ENCODE measurements at regions not wholly inside any gene's neighbourhood (a gene's known extent, or its start where the extent isn't known, plus 50 kb on each side); places are given as distances from the start of the nearest gene placed in this dataset.
A peak's percentile ranks its signal among the peaks of the same experiment; 100 is the strongest.

DNA sequence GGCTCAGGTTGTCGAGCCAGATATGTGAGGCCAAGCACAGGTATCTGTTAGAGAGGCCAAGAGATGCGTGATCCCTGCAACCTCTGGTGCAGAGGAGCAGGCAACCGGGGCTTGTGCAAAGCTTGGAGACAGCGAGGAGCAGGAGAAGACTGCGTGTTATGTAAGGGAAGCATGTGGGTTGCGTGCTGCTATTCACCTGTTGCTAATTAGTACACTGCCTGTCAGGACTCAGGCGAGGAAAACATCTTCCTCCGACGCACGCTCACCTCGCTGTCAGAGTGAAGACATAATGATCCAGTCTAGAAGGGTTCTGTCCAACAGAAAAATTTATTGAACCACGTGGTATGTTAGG, 102.5 kb downstream of the HNRNPLL start:
- intact Hi-C loops (cut with micrococcal nuclease; ENCODE audit: unreplicated experiment), result loop anchor here (10.0 kb wide), 1 partner anchor 515 kb away; no protein-coding TSS in a partner anchor
- no peak overlapping the region for H3K4me3 ChIP-seq (ENCODE audit: low read depth, low read length, poor library complexity, severe bottlenecking)
- DNase-seq (ENCODE audit: low spot score), result no peak
- H3K9me2 ChIP-seq (ENCODE audit: insufficient read depth, low read length), result no peaks in the 10 kb centered on the region
- no peak overlapping the region for H2AFZ ChIP-seq (ENCODE audit: low read length)
- no peak for TF ChIP-seq EZH2phosphoT487 (IDR thresholded peaks at IDR 0.05; ENCODE audit: borderline replicate concordance, low read depth, low read length)
- TF ChIP-seq, protein P1, sequence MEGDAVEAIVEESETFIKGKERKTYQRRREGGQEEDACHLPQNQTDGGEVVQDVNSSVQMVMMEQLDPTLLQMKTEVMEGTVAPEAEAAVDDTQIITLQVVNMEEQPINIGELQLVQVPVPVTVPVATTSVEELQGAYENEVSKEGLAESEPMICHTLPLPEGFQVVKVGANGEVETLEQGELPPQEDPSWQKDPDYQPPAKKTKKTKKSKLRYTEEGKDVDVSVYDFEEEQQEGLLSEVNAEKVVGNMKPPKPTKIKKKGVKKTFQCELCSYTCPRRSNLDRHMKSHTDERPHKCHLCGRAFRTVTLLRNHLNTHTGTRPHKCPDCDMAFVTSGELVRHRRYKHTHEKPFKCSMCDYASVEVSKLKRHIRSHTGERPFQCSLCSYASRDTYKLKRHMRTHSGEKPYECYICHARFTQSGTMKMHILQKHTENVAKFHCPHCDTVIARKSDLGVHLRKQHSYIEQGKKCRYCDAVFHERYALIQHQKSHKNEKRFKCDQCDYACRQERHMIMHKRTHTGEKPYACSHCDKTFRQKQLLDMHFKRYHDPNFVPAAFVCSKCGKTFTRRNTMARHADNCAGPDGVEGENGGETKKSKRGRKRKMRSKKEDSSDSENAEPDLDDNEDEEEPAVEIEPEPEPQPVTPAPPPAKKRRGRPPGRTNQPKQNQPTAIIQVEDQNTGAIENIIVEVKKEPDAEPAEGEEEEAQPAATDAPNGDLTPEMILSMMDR (conservative IDR thresholded peaks at IDR 0.05; ENCODE audit: low read length), result no peak
- no peak overlapping the region for H3K4me2 ChIP-seq (ENCODE audit: low read length)
- POLR2A ChIA-PET, result interaction anchor here (1.4 kb wide), 1 partner anchor 159 kb away, joined by 5 read pairs; no protein-coding TSS in a partner anchor
- no peaks in the 10 kb centered on the region for H3K9me3 ChIP-seq (ENCODE audit: low read length)
- no TSS peak for BruUV-seq (replicated peaks)
- H3K4me1 ChIP-seq (ENCODE audit: insufficient read depth, low read length, poor library complexity, severe bottlenecking), result peaks cover 16% of the 10 kb centered on the region
- no peaks in the 10 kb centered on the region for H4K20me1 ChIP-seq (ENCODE audit: insufficient read depth, low read length)
- H3K79me2 ChIP-seq (ENCODE audit: insufficient read depth, low read depth, low read length), result no peaks in the 10 kb centered on the region
- no peaks in the 10 kb centered on the region for H3K36me3 ChIP-seq (ENCODE audit: insufficient read depth, low read length)
- CTCF ChIA-PET (ENCODE audit: unreplicated experiment), result interaction anchor here (0.6 kb wide), 1 partner anchor 37 kb away, joined by 3 read pairs; no protein-coding TSS in a partner anchor
- H3K27ac ChIP-seq (ENCODE audit: low read depth, low read length, poor library complexity, severe bottlenecking), result no peak overlapping the region

GRCh38 chr2:38499548-38500282, 103.0 kb downstream of the HNRNPLL start:
- H3K27ac ChIP-seq (ENCODE audit: low read depth, low read length, poor library complexity, severe bottlenecking), result no peak overlapping the region
- no peaks in the 10 kb centered on the region for H3K36me3 ChIP-seq (ENCODE audit: insufficient read depth, low read length)
- H3K4me2 ChIP-seq (ENCODE audit: low read length), result no peak overlapping the region
- intact Hi-C loops (cut with micrococcal nuclease; ENCODE audit: unreplicated experiment), result loop anchor here (10.0 kb wide), 1 partner anchor 515 kb away; no protein-coding TSS in a partner anchor
- ChIA-PET POLR2A (interaction anchor here (0.7 to 1.9 kb wide), 4 partner anchors 10 to 159 kb away, joined by 3 to 8 read pairs (median 4); no protein-coding TSS in a partner anchor), CTCF (ENCODE audit: unreplicated experiment) (no interaction called here)
- peaks cover 16% of the 10 kb centered on the region for H3K4me1 ChIP-seq (ENCODE audit: insufficient read depth, low read length, poor library complexity, severe bottlenecking)
- H3K4me3 ChIP-seq (ENCODE audit: low read depth, low read length, poor library complexity, severe bottlenecking), result no peak overlapping the region
- TF ChIP-seq EZH2phosphoT487 (IDR thresholded peaks at IDR 0.05; ENCODE audit: borderline replicate concordance, low read depth, low read length), result no peak
- TF ChIP-seq, protein P1 (conservative IDR thresholded peaks at IDR 0.05; ENCODE audit: low read length), result no peak
- H3K9me3 ChIP-seq (ENCODE audit: low read length), result no peaks in the 10 kb centered on the region
- DNase-seq (ENCODE audit: low spot score), result no peak
- no peaks in the 10 kb centered on the region for H3K9me2 ChIP-seq (ENCODE audit: insufficient read depth, low read length)
- H2AFZ ChIP-seq (ENCODE audit: low read length), result no peak overlapping the region
- H3K79me2 ChIP-seq (ENCODE audit: insufficient read depth, low read depth, low read length), result no peaks in the 10 kb centered on the region
- BruUV-seq (replicated peaks), result no TSS peak
- no peaks in the 10 kb centered on the region for H4K20me1 ChIP-seq (ENCODE audit: insufficient read depth, low read length)

GRCh38 chr2:38498045-38498481, 104.7 kb downstream of the HNRNPLL start:
- Histone ChIP-seq H3K27ac (ENCODE audit: low read depth, low read length, poor library complexity, severe bottlenecking) (no peak overlapping the region), H3K4me1 (ENCODE audit: insufficient read depth, low read length, poor library complexity, severe bottlenecking) (peaks cover 16% of the 10 kb centered on the region), H4K20me1 (ENCODE audit: insufficient read depth, low read length) (no peaks in the 10 kb centered on the region), H3K9me3 (ENCODE audit: low read length) (no peaks in the 10 kb centered on the region), H3K4me3 (ENCODE audit: low read depth, low read length, poor library complexity, severe bottlenecking) (no peak overlapping the region), H3K79me2 (ENCODE audit: insufficient read depth, low read depth, low read length) (no peaks in the 10 kb centered on the region), H3K9me2 (ENCODE audit: insufficient read depth, low read length) (no peaks in the 10 kb centered on the region), H3K4me2 (ENCODE audit: low read length) (peak overlapping the region; percentile 54), H2AFZ (ENCODE audit: low read length) (no peak overlapping the region), H3K36me3 (ENCODE audit: insufficient read depth, low read length) (no peaks in the 10 kb centered on the region)
- no TSS peak for BruUV-seq (replicated peaks)
- CTCF ChIA-PET (ENCODE audit: unreplicated experiment), result interaction anchor here (1.1 kb wide), 1 partner anchor 33 kb away, joined by 3 read pairs; no protein-coding TSS in a partner anchor
- POLR2A ChIA-PET, result interaction anchor here (0.6 to 1.9 kb wide), 7 partner anchors 11 to 879 kb away, joined by 3 to 9 read pairs (median 4); no protein-coding TSS in a partner anchor
- no peak for TF ChIP-seq EZH2phosphoT487 (IDR thresholded peaks at IDR 0.05; ENCODE audit: borderline replicate concordance, low read depth, low read length)
- TF ChIP-seq, protein P1 (conservative IDR thresholded peaks at IDR 0.05; ENCODE audit: low read length), result no peak
- intact Hi-C loops (cut with micrococcal nuclease; ENCODE audit: unreplicated experiment), result no loop called here
- DNase-seq (ENCODE audit: low spot score), result peak; percentile 88

Data from OCI-LY7 (cell line).